ENCODE measurements at regions not wholly inside any gene's neighbourhood (a gene's known extent, or its start where the extent isn't known, plus 50 kb on each side); places are given as distances from the start of the nearest gene placed in this dataset.

- H3K4me3 ChIP-seq (ENCODE audit: low read depth, low read length) = no peak overlapping the region
- no peak for TF ChIP-seq CTCF (IDR thresholded peaks at IDR 0.05; ENCODE audit: low read depth, low read length)
Measured at GRCh38 chr15:25565470-25566264, 126.8 kb upstream of the UBE3A start.

- H3K4me3 ChIP-seq (ENCODE audit: low read depth, low read length) = no peak overlapping the region
- no peak for TF ChIP-seq CTCF (IDR thresholded peaks at IDR 0.05; ENCODE audit: low read depth, low read length)
Measured at GRCh38 chr15:25563596-25563995, 124.8 kb upstream of the UBE3A start.

GRCh38 chr15:25557926-25558325, 119.1 kb upstream of the UBE3A start:
- no peak overlapping the region for H3K4me3 ChIP-seq (ENCODE audit: low read depth, low read length)
- TF ChIP-seq CTCF (IDR thresholded peaks at IDR 0.05; ENCODE audit: low read depth, low read length) = no peak

GRCh38 chr15:25556136-25556535, 117.3 kb upstream of the UBE3A start:
- no peak for TF ChIP-seq CTCF (IDR thresholded peaks at IDR 0.05; ENCODE audit: low read depth, low read length)
- H3K4me3 ChIP-seq (ENCODE audit: low read depth, low read length) = no peak overlapping the region

- H3K4me3 ChIP-seq (ENCODE audit: low read depth, low read length) = no peak overlapping the region
- TF ChIP-seq CTCF (IDR thresholded peaks at IDR 0.05; ENCODE audit: low read depth, low read length) = no peak
Measured at GRCh38 chr15:25554640-25555039, 115.8 kb upstream of the UBE3A start.

- H3K4me3 ChIP-seq (ENCODE audit: low read depth, low read length) = no peak overlapping the region
- TF ChIP-seq CTCF (IDR thresholded peaks at IDR 0.05; ENCODE audit: low read depth, low read length) = no peak
Measured at GRCh38 chr15:25548600-25548999, 109.8 kb upstream of the UBE3A start.

GRCh38 chr15:25545889-25546288, 107.1 kb upstream of the UBE3A start:
- H3K4me3 ChIP-seq (ENCODE audit: low read depth, low read length) = no peak overlapping the region
- TF ChIP-seq CTCF (IDR thresholded peaks at IDR 0.05; ENCODE audit: low read depth, low read length) = no peak

All from WI38 (cell line).